ENCODE measurements at regions not wholly inside any gene's neighbourhood (a gene's known extent, or its start where the extent isn't known, plus 50 kb on each side); places are given as distances from the start of the nearest gene placed in this dataset.

GRCh38 chr3:73812054-73812453 lies 187.3 kb upstream of the PDZRN3 start:
- TF ChIP-seq CTCF (conservative IDR thresholded peaks at IDR 0.05; ENCODE audit: low read depth, low read length) (no peak), EZH2 (IDR thresholded peaks at IDR 0.05; ENCODE audit: borderline replicate concordance, low read depth, low read length, poor library complexity, severe bottlenecking) (no peak)
